ENCODE measurements at regions not wholly inside any gene's neighbourhood (a gene's known extent, or its start where the extent isn't known, plus 50 kb on each side); places are given as distances from the start of the nearest gene placed in this dataset.
A peak's percentile ranks its signal among the peaks of the same experiment; 100 is the strongest.
"Not testable (repeated sequence)": the region's sequence is repeated elsewhere in the genome, so short reads cannot be mapped to it uniquely, and the experiment has no call there.

GRCh38 chr5:52150501-52150900 lies 637.2 kb upstream of the ITGA1 start:
- Histone ChIP-seq H2AFZ (ENCODE audit: low read length) (no peak overlapping the region), H4K20me1 (ENCODE audit: insufficient read depth, low read length) (no peaks in the 10 kb centered on the region), H3K9ac (ENCODE audit: low read length) (no peak overlapping the region), H3K36me3 (replicated peaks; ENCODE audit: insufficient read depth, low read length) (no peaks in the 10 kb centered on the region), H3F3A (ENCODE audit: insufficient read depth, low read length) (no peaks in the 10 kb centered on the region), H3K27me3 (replicated peaks; ENCODE audit: insufficient read depth, low read length) (no peaks in the 10 kb centered on the region), H3K79me2 (ENCODE audit: low read length) (no peaks in the 10 kb centered on the region), H3K4me2 (ENCODE audit: low read depth, low read length) (no peak overlapping the region), H3K4me3 (ENCODE audit: low read length) (no peak overlapping the region), H3K27ac (ENCODE audit: low read length) (no peak overlapping the region), H3K4me1 (ENCODE audit: low read length) (no peaks in the 10 kb centered on the region), H3K9me2 (replicated peaks; ENCODE audit: insufficient read depth, low read length) (no peaks in the 10 kb centered on the region), H3K9me3 (replicated peaks; ENCODE audit: insufficient read depth, low read length) (no peaks in the 10 kb centered on the region)
- DNase-seq, result no peak
- TF ChIP-seq CTCF (IDR thresholded peaks at IDR 0.05; ENCODE audit: low read length) (no peak), EZH2phosphoT487 (IDR thresholded peaks at IDR 0.05; ENCODE audit: low read length) (no peak), EZH2 (optimal IDR thresholded peaks at IDR 0.05; ENCODE audit: low read depth, low read length) (no peak)

- H3F3A ChIP-seq (ENCODE audit: insufficient read depth, low read length); H3K4me2 ChIP-seq (ENCODE audit: low read depth, low read length); H3K9ac ChIP-seq (ENCODE audit: low read length); H3K36me3 ChIP-seq (replicated peaks; ENCODE audit: insufficient read depth, low read length); H3K9me2 ChIP-seq (replicated peaks; ENCODE audit: insufficient read depth, low read length); H3K4me3 ChIP-seq (ENCODE audit: low read length); H3K9me3 ChIP-seq (replicated peaks; ENCODE audit: insufficient read depth, low read length); H3K79me2 ChIP-seq (ENCODE audit: low read length); H3K27ac ChIP-seq (ENCODE audit: low read length); H4K20me1 ChIP-seq (ENCODE audit: insufficient read depth, low read length); H3K27me3 ChIP-seq (replicated peaks; ENCODE audit: insufficient read depth, low read length): not testable (repeated sequence)
- Histone ChIP-seq H2AFZ (ENCODE audit: low read length) (0 out of 2 replicates have a peak overlapping the region, but pooled peaks have one; percentile 15), H3K4me1 (ENCODE audit: low read length) (peaks cover 11% of the 10 kb centered on the region)
- peak; percentile 88 for DNase-seq
Observed at GRCh38 chr5:52156809-52157208, 630.9 kb upstream of the ITGA1 start.

- not testable (repeated sequence) for DNase-seq; H3K27me3 ChIP-seq (replicated peaks; ENCODE audit: insufficient read depth, low read length); H3K9ac ChIP-seq (ENCODE audit: low read length); H3K4me2 ChIP-seq (ENCODE audit: low read depth, low read length); H3K9me3 ChIP-seq (replicated peaks; ENCODE audit: insufficient read depth, low read length); H3K36me3 ChIP-seq (replicated peaks; ENCODE audit: insufficient read depth, low read length); H4K20me1 ChIP-seq (ENCODE audit: insufficient read depth, low read length); H3K9me2 ChIP-seq (replicated peaks; ENCODE audit: insufficient read depth, low read length); H3K4me3 ChIP-seq (ENCODE audit: low read length); H3K79me2 ChIP-seq (ENCODE audit: low read length); H2AFZ ChIP-seq (ENCODE audit: low read length); H3F3A ChIP-seq (ENCODE audit: insufficient read depth, low read length); H3K27ac ChIP-seq (ENCODE audit: low read length); H3K4me1 ChIP-seq (ENCODE audit: low read length)
Observed at GRCh38 chr5:52165806-52166205, 621.9 kb upstream of the ITGA1 start.

- H3K79me2 ChIP-seq (ENCODE audit: low read length), result no peaks in the 10 kb centered on the region
- H3K4me3 ChIP-seq (ENCODE audit: low read length), result no peak overlapping the region
- H4K20me1 ChIP-seq (ENCODE audit: insufficient read depth, low read length), result no peaks in the 10 kb centered on the region
- no peak overlapping the region for H3K9ac ChIP-seq (ENCODE audit: low read length)
- H3F3A ChIP-seq (ENCODE audit: insufficient read depth, low read length), result no peaks in the 10 kb centered on the region
- TF ChIP-seq CTCF (IDR thresholded peaks at IDR 0.05; ENCODE audit: low read length), result no peak
- TF ChIP-seq EZH2phosphoT487 (IDR thresholded peaks at IDR 0.05; ENCODE audit: low read length), result no peak
- no peak for TF ChIP-seq EZH2 (optimal IDR thresholded peaks at IDR 0.05; ENCODE audit: low read depth, low read length)
- H3K27ac ChIP-seq (ENCODE audit: low read length), result no peak overlapping the region
- H2AFZ ChIP-seq (ENCODE audit: low read length), result no peak overlapping the region
- H3K4me2 ChIP-seq (ENCODE audit: low read depth, low read length), result no peak overlapping the region
- H3K36me3 ChIP-seq (replicated peaks; ENCODE audit: insufficient read depth, low read length), result no peaks in the 10 kb centered on the region
- H3K9me3 ChIP-seq (replicated peaks; ENCODE audit: insufficient read depth, low read length), result no peaks in the 10 kb centered on the region
- no peak for DNase-seq
- H3K27me3 ChIP-seq (replicated peaks; ENCODE audit: insufficient read depth, low read length), result no peaks in the 10 kb centered on the region
- no peaks in the 10 kb centered on the region for H3K9me2 ChIP-seq (replicated peaks; ENCODE audit: insufficient read depth, low read length)
- no peaks in the 10 kb centered on the region for H3K4me1 ChIP-seq (ENCODE audit: low read length)
Observed at GRCh38 chr5:52173133-52173532, 614.6 kb upstream of the ITGA1 start.

All from MM.1S (cell line).